Neutrophil (primary cell): ENCODE measurements at regions not wholly inside any gene's neighbourhood (a gene's known extent, or its start where the extent isn't known, plus 50 kb on each side); places are given as distances from the start of the nearest gene placed in this dataset.

Experiments
- H3K27ac ChIP-seq: fragments of 200-600 bp; sonication (generic); 2 replicates; pipeline ENCODE4 v1.5.1; 2016; ENCODE audit warnings: mild to moderate bottlenecking, moderate library complexity
- H3K27me3 ChIP-seq: fragments of 200-600 bp; sonication (generic); 2 replicates; pipeline ENCODE4 v1.6.0; 2016; ENCODE audit warnings: mild to moderate bottlenecking
- H3K36me3 ChIP-seq: fragments of 200-600 bp; sonication (generic); 2 replicates; pipeline ENCODE4 v1.5.1; 2017
- H3K4me1 ChIP-seq, 2 experiments: fragments of 200-600 bp in 1 of 2; sonication (generic) in 1 of 2; 1 replicate in 1 of 2; 2 replicates in 1 of 2; pipeline versions ENCODE4 v1.5.1 to v1.6.1; 2013 to 2016; ENCODE audit warnings: low read depth in 1 of 2, low read length in 1 of 2, mild to moderate bottlenecking in 1 of 2, moderate library complexity in 1 of 2; ENCODE audit not compliant: control insufficient read depth in 1 of 2, insufficient read depth in 1 of 2
- H3K4me3 ChIP-seq, 2 experiments: fragments of 200-600 bp in 1 of 2; sonication (generic) in 1 of 2; 1 replicate in 1 of 2; 2 replicates in 1 of 2; pipeline ENCODE4 v1.5.1; 2013 to 2016; ENCODE audit warnings: low read depth in 1 of 2, low read length in 1 of 2, mild to moderate bottlenecking in 1 of 2, moderate library complexity in 1 of 2
- H3K9me3 ChIP-seq: fragments of 200-600 bp; sonication (generic); 2 replicates; pipeline ENCODE4 v1.5.1; 2016
- CTCF ChIP-seq: fragments of 200-600 bp; sonication (generic); IDR thresholded peaks from 2 replicates; pipeline ENCODE4 v1.5.1; 2016; ENCODE audit warnings: antibody characterized with exemption

GRCh38 chr14:98725191-98725590 lies 546.8 kb downstream of the BCL11B start:
- H3K36me3 ChIP-seq, result no peaks in the 10 kb centered on the region
- no peak for TF ChIP-seq CTCF
- no peaks in the 10 kb centered on the region for H3K4me1 ChIP-seq
- H3K4me3 ChIP-seq, result no peak overlapping the region
- H3K9me3 ChIP-seq, result no peaks in the 10 kb centered on the region
- no peaks in the 10 kb centered on the region for H3K27me3 ChIP-seq
- H3K27ac ChIP-seq, result no peak overlapping the region

- TF ChIP-seq CTCF, result no peak
- Histone ChIP-seq H3K4me1 (no peaks in the 10 kb centered on the region), H3K27me3 (no peaks in the 10 kb centered on the region), H3K9me3 (no peaks in the 10 kb centered on the region), H3K27ac (no peak overlapping the region), H3K36me3 (no peaks in the 10 kb centered on the region), H3K4me3 (no peak overlapping the region)
Observed at GRCh38 chr14:98725676-98726075, 546.3 kb downstream of the BCL11B start.

GRCh38 chr14:98726585-98727405 lies 545.2 kb downstream of the BCL11B start:
- no peaks in the 10 kb centered on the region for H3K27me3 ChIP-seq
- no peak for TF ChIP-seq CTCF
- no peak overlapping the region for H3K4me3 ChIP-seq
- H3K36me3 ChIP-seq, result no peaks in the 10 kb centered on the region
- no peaks in the 10 kb centered on the region for H3K4me1 ChIP-seq
- no peak overlapping the region for H3K27ac ChIP-seq
- H3K9me3 ChIP-seq, result no peaks in the 10 kb centered on the region

- no peak for TF ChIP-seq CTCF
- Histone ChIP-seq H3K4me3 (no peak overlapping the region), H3K4me1 (no peaks in the 10 kb centered on the region), H3K36me3 (no peaks in the 10 kb centered on the region), H3K27me3 (no peaks in the 10 kb centered on the region), H3K9me3 (no peaks in the 10 kb centered on the region), H3K27ac (no peak overlapping the region)
Observed at GRCh38 chr14:98728024-98728423, 544.0 kb downstream of the BCL11B start.

GRCh38 chr14:98728836-98729235 lies 543.2 kb downstream of the BCL11B start:
- Histone ChIP-seq H3K27me3 (no peaks in the 10 kb centered on the region), H3K4me1 (no peaks in the 10 kb centered on the region), H3K4me3 (no peak overlapping the region), H3K27ac (no peak overlapping the region), H3K9me3 (no peaks in the 10 kb centered on the region), H3K36me3 (no peaks in the 10 kb centered on the region)
- TF ChIP-seq CTCF, result no peak
